GM18507 (cell line): ENCODE measurements at regions not wholly inside any gene's neighbourhood (a gene's known extent, or its start where the extent isn't known, plus 50 kb on each side); places are given as distances from the start of the nearest gene placed in this dataset.
"Not testable (repeated sequence)": the region's sequence is repeated elsewhere in the genome, so short reads cannot be mapped to it uniquely, and the experiment has no call there.

ENCODE experiments used
- DNase-seq: peaks from one replicate; pipeline ENCODE4 v3.0.0; 2011; ENCODE audit warnings: low read depth; ENCODE audit not compliant: insufficient read length; ENCODE audit errors: extremely low spot score
- FAIRE-seq: peaks from 2 replicates; lab custom pipeline; 2011; peaks lifted over from hg19 to GRCh38; lab: Jason Lieb, UNC

DNA sequence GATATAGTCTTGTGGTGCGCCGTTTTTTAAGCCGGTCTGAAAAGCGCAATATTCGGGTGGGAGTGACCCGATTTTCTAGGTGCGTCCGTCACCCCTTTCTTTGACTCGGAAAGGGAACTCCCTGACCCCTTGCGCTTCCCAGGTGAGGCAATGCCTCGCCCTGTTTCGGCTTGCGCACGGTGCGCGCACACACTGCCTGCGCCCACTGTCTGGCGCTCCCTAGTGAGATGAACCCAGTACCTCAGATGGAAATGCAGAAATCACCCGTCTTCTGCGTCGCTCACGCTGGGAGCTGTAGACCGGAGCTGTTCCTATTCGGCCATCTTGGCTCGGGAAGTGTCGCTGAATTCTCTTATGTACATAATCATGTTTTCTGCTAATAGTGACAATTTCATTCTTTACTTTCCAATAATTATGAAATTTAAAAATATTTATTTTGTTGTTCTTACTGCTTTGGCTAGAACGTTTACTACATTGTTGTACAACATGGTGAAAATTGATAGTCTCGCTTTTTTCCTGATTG, 61.2 kb upstream of the MINDY3 start:
- DNase-seq, FAIRE-seq: not testable (repeated sequence)

DNA sequence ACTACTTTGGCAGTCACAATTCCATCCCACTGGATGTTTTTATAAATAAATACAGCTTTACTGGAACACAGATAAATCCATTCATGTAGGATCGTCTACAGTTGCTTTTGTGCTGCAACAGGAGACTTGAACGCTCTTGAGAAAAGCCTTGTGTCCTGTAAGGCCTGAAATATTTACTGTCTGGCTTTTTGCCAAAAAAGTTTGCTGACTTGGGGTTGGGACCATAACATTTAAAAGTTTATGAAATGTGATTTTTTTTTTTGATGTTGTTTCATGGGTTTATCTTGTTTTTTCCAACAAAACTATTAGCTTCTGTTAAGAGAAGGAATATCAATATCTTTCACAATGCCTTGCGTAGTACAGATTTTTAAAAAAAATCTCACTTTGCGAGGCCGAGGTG, 71.1 kb upstream of the MINDY3 start:
- DNase-seq (no peak), FAIRE-seq (no peak)

DNA sequence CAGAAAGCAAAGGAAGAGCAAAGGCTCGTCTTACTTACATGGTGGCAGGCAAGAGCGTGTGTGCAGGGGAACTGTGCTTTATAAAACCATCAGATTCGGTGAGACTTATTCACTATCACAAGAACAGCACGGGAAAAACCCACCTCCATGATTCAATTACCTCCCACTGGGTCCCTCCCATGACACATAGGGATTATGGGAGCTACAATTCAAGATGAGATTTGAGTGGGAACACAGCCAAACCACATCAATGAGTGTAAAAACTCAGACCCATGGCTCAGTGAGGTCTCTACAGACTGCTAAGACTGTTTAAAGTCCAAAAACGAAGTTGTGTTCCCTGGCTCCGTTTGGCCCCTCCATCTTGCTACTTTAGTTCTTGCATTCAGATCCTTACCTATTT, 79.2 kb upstream of the MINDY3 start:
- FAIRE-seq, DNase-seq: not testable (repeated sequence)

DNA sequence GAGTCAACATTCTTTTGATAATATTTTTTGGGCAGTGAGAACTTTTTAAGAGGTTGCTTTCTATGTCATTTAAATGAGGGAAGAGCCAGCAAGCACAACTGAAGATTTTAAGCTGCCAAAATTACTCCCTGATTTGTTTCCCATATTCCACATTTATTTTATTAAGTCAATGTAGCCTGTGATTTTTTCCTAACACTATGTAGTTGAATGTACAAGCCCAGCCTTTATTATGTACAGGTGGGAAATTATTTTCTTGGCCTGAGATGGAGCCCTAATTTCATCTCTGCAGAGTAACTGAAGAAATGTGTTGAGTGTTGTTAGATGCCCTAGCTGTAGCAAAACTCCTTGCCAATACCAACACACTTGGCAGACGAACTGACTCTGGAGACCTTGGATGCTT, 83.1 kb upstream of the MINDY3 start:
- FAIRE-seq: no peak
- DNase-seq: no peak

DNA sequence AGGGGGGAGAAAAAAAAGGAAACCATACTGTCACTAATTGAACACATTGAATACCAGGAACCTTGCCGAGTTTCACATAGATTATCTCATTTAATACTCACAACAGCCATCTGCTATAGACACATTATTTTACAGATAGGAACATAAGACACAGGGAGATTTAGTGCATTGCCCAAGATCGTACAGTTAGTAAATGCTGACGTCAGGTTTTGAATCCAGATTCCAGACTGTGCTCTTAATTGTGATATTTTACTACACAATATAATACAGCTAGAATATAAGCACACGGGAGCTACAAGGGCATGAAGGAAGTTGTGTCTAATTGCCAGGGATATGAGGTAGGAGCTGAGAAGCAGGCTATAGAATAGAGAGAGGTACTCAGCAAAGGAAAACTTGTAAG, 93.9 kb upstream of the MINDY3 start:
- no peak for DNase-seq
- no peak for FAIRE-seq

DNA sequence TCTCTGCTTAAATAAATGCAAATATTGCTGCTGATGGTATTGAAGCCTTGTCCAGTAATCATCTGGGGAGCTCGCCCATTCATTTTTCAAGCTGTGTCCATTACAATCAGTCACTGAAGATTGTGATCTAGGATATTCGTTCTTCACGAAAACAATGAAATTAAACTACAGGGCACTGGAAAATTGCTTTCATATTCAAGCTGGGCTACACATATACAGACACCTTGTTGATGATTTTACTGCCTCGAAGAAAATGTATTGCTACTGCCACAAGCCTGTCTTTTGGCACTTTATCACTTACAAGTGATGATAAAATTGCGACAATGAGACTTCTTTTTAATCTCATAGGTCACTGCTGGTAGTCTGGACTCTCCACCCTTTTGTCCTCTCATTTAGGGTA, 100.0 kb upstream of the MINDY3 start:
- no peak for FAIRE-seq

DNA sequence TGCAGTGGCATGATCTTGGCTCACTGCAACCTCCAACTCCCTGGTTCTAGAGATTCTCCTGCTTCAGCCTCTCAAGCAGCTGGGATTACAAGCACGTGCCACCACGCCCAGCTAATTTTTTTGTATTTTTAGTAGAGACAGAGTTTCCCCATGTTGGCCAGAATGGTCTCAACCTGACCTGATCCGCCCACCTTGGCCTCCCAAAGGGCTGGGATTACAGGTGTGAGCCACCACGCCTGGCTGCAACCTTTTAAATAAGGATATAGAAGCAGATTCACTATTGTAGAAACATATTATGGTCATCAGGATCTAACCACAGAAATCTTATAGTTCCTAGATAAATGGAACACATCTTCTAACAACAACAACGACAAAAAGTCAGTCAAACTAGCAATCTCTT, 112.4 kb upstream of the MINDY3 start:
- not testable (repeated sequence) for FAIRE-seq, DNase-seq

More for the DNA sequence above, 100.0 kb upstream of the MINDY3 start:
- no peak for DNase-seq

DNA sequence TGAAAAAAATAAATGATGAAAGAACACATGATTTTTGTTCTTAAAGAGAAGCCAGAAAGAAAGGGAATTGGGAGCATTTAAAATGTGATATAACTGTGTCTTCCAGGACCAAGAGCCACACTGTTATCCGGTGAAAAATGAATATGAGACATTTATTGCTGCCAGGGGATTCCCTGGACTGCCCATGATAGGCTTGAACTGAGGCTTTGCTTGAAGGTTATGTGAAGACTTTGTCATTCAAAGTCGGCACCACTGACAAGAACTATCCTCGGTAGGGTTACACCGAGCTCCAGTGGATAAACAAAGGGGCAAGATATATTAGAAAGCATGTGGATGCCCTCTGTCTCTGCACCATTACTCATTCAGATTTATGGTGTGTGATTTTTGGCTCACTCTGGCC, 125.4 kb upstream of the MINDY3 start:
- FAIRE-seq (no peak), DNase-seq (no peak)

DNA sequence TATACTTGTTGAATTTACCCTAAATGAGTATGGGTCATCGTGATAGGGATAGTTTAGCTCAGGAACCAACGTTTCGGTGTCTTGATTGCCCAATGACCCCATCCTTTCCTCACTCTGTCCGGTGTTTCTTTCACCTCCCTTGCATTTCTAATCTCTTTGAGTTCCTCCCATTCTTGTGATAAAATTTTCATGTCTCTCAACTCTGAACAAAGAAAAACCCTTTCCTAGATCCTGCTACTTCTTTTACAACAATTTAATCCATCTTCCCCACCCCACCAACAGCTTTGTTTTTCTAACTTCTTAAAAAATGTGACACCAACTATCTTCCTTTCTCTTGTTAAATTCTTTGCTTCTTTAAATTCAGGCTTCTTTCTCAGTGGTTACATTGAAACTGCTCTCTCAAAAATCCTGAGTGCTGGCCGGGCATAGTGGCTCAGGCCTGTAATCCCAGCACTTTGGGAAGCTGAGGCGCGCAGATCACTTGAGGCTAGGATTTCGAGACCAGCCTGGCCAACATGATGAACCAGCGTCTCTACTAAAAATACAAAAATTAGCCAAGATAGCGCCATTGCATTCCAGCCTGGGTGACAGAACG, 130.3 kb upstream of the MINDY3 start:
- FAIRE-seq: no peak
- no peak for DNase-seq

DNA sequence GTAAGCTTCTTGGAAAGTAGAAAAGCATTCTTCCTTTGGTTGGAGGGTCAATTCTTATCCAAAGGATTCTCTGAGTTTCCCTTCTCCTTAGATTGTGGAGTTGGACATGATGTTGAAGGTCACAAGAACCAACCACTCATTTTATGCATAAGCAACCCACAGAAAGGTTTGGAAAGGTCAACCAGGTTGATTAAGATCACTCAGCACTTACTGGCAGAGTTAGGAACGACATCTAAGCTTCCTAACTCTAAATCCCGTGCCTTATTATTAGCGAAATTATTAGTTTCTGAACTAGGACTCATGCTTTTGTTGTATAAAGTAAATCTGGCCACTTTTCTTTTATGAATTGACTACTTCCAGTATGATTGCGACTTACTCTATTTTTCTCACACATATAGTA, 137.0 kb upstream of the MINDY3 start:
- FAIRE-seq (no peak), DNase-seq (no peak)

DNA sequence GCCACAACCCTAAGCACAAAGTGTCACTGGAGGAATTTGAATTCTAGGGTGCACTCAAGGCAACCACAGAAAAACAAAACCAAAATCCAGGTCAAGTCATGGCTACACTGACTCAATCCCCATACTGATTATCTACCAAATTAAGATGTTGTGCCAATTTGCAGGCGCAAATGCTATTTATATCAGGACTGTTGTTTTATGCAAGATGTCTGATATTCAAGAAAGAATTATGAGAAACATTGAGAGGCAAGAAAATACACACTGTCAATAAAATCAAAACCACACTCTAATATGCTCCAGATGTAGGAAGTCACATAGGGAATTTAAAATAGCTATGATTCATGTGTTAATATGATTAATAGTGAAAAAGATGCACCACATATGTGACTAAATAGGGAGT, 141.3 kb upstream of the MINDY3 start:
- DNase-seq: no peak
- no peak for FAIRE-seq

DNA sequence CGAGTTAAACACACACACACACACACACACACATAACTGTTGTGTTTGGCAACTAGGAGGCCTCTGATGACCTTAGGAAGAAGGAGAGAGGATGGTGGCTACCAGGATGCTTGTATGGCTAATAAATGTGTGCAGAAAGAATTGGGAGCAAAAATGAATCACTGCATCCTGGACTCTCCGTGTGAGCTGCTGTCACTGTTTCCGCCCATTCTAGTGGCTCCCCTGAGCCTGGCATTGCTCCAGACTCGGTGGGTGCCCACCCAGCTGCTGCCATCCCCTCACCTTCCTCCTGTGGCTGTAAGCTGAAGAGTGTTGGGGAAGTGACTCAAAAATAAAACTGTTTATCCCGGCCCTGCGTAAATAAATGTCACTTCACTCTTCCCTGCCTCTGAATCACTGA, 149.5 kb upstream of the MINDY3 start:
- no peak for DNase-seq
- no peak for FAIRE-seq

DNA sequence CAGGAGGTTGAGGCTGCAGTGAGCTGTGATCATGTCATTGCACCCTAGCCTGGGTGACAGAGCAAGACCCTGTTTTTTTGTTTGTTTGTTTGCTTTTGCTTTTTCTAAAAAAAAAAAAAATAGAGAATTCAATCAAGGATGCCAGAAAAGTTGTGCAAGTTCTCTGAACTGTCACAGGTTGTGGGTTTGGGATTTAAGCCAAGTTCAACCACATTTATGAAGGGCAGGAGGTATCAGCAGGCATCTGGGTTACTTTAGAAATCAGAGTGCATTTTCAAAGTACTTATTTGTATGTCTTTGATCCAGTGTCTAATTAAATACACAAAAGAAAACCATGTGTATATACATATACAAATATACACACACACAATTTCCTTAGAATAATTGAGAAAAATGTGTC, 151.2 kb upstream of the MINDY3 start:
- no peak for FAIRE-seq
- no peak for DNase-seq

DNA sequence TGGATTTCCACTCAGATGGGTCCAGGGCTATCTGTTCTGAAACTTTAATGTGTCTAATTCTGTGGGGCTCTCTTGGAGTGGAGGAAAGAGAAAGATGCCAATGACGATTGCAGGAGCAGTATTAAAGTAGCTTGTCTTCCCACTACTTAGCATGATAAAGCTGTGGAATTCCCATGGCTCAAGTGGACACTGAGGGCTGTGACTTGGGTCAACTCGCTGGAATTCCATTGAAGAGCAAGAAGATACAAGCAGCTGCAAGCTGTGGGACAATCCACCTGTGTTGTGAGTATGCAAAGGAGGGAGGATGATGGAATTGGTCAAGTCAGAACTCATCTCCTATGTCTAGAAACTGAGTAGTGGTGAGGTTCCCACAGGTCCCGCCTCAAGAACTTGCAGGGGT, 154.2 kb upstream of the MINDY3 start:
- FAIRE-seq (no peak), DNase-seq (no peak)

DNA sequence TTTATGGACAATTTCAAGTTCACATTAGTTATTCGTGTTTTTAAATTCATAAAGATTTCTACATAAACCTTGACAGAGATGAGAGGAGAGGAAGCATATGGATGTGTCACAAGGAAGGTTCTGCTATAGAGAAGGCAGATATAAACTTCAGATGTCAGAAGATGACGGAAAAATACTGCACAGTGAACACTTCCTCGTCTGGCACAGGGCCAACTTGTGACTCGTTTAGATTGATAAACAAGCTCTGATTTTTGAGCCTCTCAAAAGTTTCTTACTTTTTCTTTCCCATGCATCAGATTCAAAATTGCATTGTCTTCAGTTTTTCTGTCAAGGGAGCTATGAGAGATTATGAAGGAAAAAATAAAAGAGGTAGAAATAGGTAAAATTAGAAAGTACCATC, 156.4 kb upstream of the MINDY3 start:
- FAIRE-seq: no peak
- DNase-seq: no peak

DNA sequence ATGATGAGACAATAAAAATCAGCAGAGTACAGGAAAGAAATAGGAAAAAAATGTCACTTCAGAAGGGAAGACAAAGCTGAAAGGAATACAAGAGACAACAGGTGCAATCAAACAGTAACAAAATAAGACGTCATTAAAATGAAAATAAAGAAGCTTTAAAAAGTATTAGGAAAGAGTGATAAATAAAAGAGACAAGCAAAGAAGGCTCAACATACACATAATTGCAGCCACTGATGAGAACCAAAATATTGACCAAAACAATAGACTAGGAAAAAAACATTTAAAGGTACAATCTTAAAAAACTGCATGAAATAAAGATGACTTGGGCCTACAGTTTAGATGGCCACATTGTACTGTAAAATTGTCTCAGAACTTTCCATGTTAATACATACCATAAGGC, 160.5 kb upstream of the MINDY3 start:
- DNase-seq (no peak), FAIRE-seq (no peak)

DNA sequence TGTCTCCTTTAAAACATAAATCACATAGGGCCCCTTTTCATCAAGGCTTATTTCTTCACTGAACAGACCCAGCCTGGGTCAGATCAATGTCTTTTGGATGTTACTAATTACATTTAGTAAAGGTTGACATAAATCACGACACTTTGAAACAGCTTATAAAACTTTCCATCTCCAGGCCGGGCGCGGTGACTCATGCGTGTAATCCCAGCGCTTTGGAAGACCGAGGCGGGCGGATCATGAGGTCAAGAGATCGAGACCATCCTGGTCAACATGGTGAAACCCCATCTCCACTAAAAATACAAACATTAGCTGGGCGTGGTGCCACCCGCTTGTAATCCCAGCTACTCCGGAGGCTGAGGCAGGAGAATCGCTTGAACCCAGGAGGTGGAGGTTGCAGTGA, 166.5 kb upstream of the MINDY3 start:
- FAIRE-seq, DNase-seq: not testable (repeated sequence)

DNA sequence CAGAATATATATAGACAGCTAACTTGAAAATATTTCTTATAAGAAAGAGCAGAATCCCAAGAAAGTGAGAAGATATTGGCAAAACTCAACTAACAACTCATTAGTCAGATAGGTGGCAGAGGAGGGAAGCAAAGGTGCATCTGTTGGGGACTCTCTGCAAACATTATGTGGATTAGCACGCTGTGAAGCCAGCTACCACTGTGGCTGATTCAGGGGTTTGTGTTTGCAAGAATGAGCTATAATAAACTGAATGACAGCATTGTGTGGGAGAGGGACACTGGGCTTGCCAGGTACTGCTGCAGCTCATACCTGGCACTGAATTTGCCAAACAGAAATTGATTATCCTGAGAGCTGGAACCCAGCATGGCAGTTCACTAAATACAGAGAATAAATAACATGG, 170.3 kb upstream of the MINDY3 start:
- DNase-seq (no peak), FAIRE-seq (no peak)

DNA sequence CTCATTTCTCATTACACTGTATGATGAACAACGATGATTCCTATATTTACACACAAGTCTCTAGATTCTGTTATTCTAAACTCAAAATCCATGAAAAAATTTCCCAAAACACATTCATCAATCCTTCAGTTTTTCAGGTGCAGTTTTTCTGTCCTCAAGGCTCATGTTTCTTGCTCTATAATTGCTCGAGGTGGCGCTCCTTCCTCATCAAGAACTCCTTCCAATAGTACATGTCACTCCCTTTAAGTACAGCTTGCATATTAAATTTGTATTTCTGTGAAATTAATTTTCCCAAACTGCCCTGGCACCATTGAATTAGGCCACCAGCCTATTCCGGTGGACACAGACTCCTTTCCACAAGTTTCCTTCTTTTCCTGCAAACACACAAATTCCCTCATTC, 188.7 kb upstream of the MINDY3 start:
- DNase-seq (no peak), FAIRE-seq (no peak)

DNA sequence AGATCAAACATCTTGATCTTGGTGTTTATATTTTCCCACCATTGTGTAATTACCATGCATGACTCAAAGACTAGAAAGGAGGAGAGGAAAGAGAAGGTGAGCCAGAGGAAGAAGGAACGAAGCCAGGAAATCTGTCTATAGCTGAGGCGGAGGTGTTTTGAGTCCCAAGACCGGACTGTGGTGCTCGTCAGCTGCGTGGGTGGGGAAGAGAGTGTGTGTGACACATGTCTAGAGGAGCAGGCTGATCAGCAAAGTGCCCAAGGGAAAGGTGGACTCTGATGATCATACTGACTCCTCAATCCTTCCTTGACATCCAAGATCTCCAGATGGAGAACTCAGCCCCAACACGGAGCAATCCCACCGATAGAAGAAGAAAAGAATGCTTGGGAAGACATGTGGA, 189.5 kb upstream of the MINDY3 start:
- no peak for DNase-seq
- FAIRE-seq: no peak

DNA sequence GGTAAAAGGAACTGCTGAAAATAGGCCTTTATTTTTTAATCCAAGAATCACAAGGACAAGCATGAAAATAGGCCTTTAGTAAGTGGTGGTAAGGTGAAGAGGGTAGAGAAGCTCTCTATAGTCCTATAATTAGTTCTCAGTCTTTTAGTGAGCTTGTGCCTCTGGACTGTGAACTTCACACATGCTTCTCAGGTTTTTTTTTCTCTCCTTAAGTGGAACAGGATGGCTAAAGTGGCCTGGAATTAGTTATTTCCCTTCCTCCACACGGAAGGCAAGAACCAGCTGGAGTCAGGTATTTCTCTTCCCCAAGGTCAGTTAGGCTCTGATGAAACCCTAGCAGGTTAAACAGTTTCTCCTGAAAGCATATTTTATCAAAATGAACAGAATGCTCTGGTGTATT, 203.0 kb upstream of the MINDY3 start:
- no peak for DNase-seq
- no peak for FAIRE-seq

DNA sequence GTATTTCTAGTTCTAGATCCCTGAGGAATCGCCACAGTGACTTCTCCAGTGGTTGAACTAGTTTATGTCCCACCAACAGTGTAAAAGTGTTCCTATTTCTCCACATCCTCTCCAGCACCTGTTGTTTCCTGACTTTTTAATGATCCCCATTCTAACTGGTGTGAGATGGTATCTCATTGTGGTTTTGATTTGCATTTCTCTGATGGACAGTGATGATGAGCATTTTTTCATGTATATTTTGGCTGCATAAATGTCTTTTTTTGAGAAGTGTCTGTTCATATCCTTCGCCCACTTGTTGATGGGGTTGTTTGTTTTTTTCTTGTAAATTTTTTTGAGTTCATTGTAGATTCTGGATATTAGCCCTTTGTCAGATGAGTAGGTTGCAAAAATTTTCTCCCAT, 223.2 kb upstream of the MINDY3 start:
- DNase-seq, FAIRE-seq: not testable (repeated sequence)
